H1 (cell line): ENCODE measurements at regions not wholly inside any gene's neighbourhood (a gene's known extent, or its start where the extent isn't known, plus 50 kb on each side); places are given as distances from the start of the nearest gene placed in this dataset.

ENCODE experiments used
- CTCF ChIA-PET: fragments of 300-600 bp; sonication (Branson Sonifier 250); formaldehyde crosslinking; loops from one replicate; lab custom pipeline; 2021; ENCODE audit not compliant: partially characterized antibody; lab: Charles Lee
- POLR2A ChIA-PET: fragments of 300-600 bp; sonication (Branson Sonifier 250); formaldehyde crosslinking; loops from one replicate; lab custom pipeline; 2021; ENCODE audit warnings: inconsistent platforms; ENCODE audit not compliant: partially characterized antibody; lab: Charles Lee
- DNase-seq, 2 experiments: peaks; one replicate each; pipeline versions ENCODE4 v3.0.0 to v3.0.0-alpha.2; 2010 to 2022; ENCODE audit warnings: low spot score in 2 of 2, low read depth in 1 of 2, mixed read lengths in 1 of 2
- FAIRE-seq: peaks from 2 replicates; lab custom pipeline; 2011; peaks lifted over from hg19 to GRCh38; lab: Jason Lieb, UNC
- H2AFZ ChIP-seq: 2 replicates; pipeline ENCODE4 v1.8.1; 2012; ENCODE audit warnings: low read length, inconsistent platforms
- H2AK5ac ChIP-seq: 2 replicates; pipeline ENCODE4 v1.6.1; 2013; ENCODE audit warnings: low read depth, low read length
- H2BK120ac ChIP-seq: replicated peaks from 2 replicates; pipeline ENCODE3; 2013; ENCODE audit warnings: low read depth, low read length, inconsistent platforms
- H2BK12ac ChIP-seq: 2 replicates; pipeline ENCODE4 v1.6.1; 2013; ENCODE audit warnings: low read depth, low read length
- H2BK15ac ChIP-seq: 2 replicates; pipeline ENCODE4 v1.6.1; 2013; ENCODE audit warnings: low read length
- H2BK20ac ChIP-seq: 2 replicates; pipeline ENCODE4 v1.6.1; 2013; ENCODE audit warnings: low read length
- H2BK5ac ChIP-seq: 2 replicates; pipeline ENCODE4 v1.6.1; 2013; ENCODE audit warnings: low read depth, low read length
- H3K14ac ChIP-seq: 2 replicates; pipeline ENCODE4 v1.6.1; 2013; ENCODE audit warnings: inconsistent platforms; ENCODE audit not compliant: insufficient read length
- H3K18ac ChIP-seq: 2 replicates; pipeline ENCODE4 v1.6.1; 2013; ENCODE audit warnings: low read length; ENCODE audit errors: extremely low read depth
- H3K23ac ChIP-seq: 2 replicates; pipeline ENCODE4 v1.6.1; 2013; ENCODE audit warnings: inconsistent platforms; ENCODE audit not compliant: insufficient read length
- H3K23me2 ChIP-seq: 2 replicates; pipeline ENCODE4 v1.6.1; 2013; ENCODE audit warnings: low read depth, low read length
- H3K27ac ChIP-seq: 2 replicates; pipeline ENCODE4 v1.6.1; 2011; ENCODE audit warnings: low read depth, low read length, inconsistent platforms
- H3K27me3 ChIP-seq, 4 experiments: replicated peaks in 1 of 4; 1 replicate in 1 of 4; 2 replicates in 3 of 4; pipeline versions ENCODE4 v1.6.1 to v1.8.1; 2011 to 2013; ENCODE audit warnings: low read length in 3 of 4, mild to moderate bottlenecking in 3 of 4, inconsistent platforms in 2 of 4, mixed read lengths in 2 of 4, moderate library complexity in 1 of 4; ENCODE audit not compliant: control insufficient read depth in 3 of 4, insufficient read depth in 3 of 4; ENCODE audit errors: extremely low read depth in 1 of 4
- H3K36me3 ChIP-seq, 4 experiments: 2 replicates each; pipeline versions ENCODE4 v1.6.1 to v1.8.1; 2011 to 2013; ENCODE audit warnings: mild to moderate bottlenecking in 4 of 4, low read length in 3 of 4, moderate library complexity in 2 of 4, control low read depth in 1 of 4, inconsistent platforms in 1 of 4; ENCODE audit not compliant: insufficient read depth in 4 of 4, control insufficient read depth in 2 of 4
- H3K4ac ChIP-seq: replicated peaks from 2 replicates; pipeline ENCODE3; 2013; ENCODE audit warnings: low read length, low read depth, mixed read lengths, inconsistent platforms; ENCODE audit not compliant: insufficient read length
- H3K4me1 ChIP-seq, 4 experiments: replicated peaks in 1 of 4; 1 replicate in 1 of 4; 2 replicates in 3 of 4; pipeline versions ENCODE4 v1.6.1 to v1.8.1; 2011 to 2013; ENCODE audit warnings: low read length in 3 of 4, inconsistent platforms in 2 of 4, mixed read lengths in 1 of 4; ENCODE audit not compliant: insufficient read depth in 4 of 4, control insufficient read depth in 3 of 4
- H3K4me2 ChIP-seq, 2 experiments: 2 replicates each; pipeline versions ENCODE4 v1.6.1 to v1.8.1; 2011 to 2013; ENCODE audit warnings: low read depth in 2 of 2, low read length in 2 of 2, control low read depth in 1 of 2, inconsistent platforms in 1 of 2, mild to moderate bottlenecking in 1 of 2; ENCODE audit not compliant: insufficient read depth in 1 of 2
- H3K4me3 ChIP-seq, 4 experiments: fragments of 200-600, 300-600 bp in 1 of 4; sonication (generic), shearing (Covaris generic), sonication (Bioruptor Twin) in 1 of 4; 2 replicates each; pipeline versions ENCODE4 v1.5.1 to v1.8.1; 2011 to 2016; ENCODE audit warnings: low read length in 4 of 4, low read depth in 3 of 4, control low read depth in 2 of 4, inconsistent platforms in 2 of 4, mild to moderate bottlenecking in 2 of 4, mixed read lengths in 1 of 4, moderate library complexity in 1 of 4; ENCODE audit not compliant: insufficient read depth in 2 of 4; ENCODE audit errors: extremely low read depth in 1 of 4
- H3K56ac ChIP-seq: replicated peaks from 2 replicates; pipeline ENCODE3; 2013; ENCODE audit warnings: low read depth, mild to moderate bottlenecking, mixed read lengths, low read length, inconsistent platforms; ENCODE audit not compliant: insufficient read length
- H3K79me1 ChIP-seq: 2 replicates; pipeline ENCODE4 v1.6.1; 2013; ENCODE audit warnings: low read depth, low read length, control low read depth
- H3K79me2 ChIP-seq, 2 experiments: 2 replicates each; pipeline versions ENCODE4 v1.6.1 to v1.8.1; 2012 to 2013; ENCODE audit warnings: low read length in 2 of 2, mild to moderate bottlenecking in 2 of 2, inconsistent platforms in 1 of 2; ENCODE audit not compliant: insufficient read depth in 2 of 2, control insufficient read depth in 1 of 2
- H3K9ac ChIP-seq, 4 experiments: replicated peaks in 1 of 4; 1 replicate in 1 of 4; 2 replicates in 3 of 4; pipeline versions ENCODE4 v1.6.1 to v1.8.1; 2011 to 2013; ENCODE audit warnings: low read depth in 3 of 4, low read length in 3 of 4, control low read depth in 2 of 4, mild to moderate bottlenecking in 2 of 4, moderate library complexity in 2 of 4, inconsistent platforms in 1 of 4; ENCODE audit errors: extremely low read depth in 1 of 4
- H3K9me3 ChIP-seq, 2 experiments: 2 replicates each; pipeline versions ENCODE4 v1.6.1 to v1.8.1; 2012 to 2013; ENCODE audit warnings: mild to moderate bottlenecking in 2 of 2, moderate library complexity in 2 of 2, control low read depth in 1 of 2, inconsistent platforms in 1 of 2, low read depth in 1 of 2, low read length in 1 of 2, mixed read lengths in 1 of 2; ENCODE audit not compliant: insufficient read depth in 2 of 2
- H4K20me1 ChIP-seq, 2 experiments: replicated peaks in 1 of 2; 2 replicates each; pipeline versions ENCODE3 to v1.8.1; 2011 to 2013; ENCODE audit warnings: inconsistent platforms in 2 of 2, low read length in 2 of 2, mild to moderate bottlenecking in 1 of 2; ENCODE audit not compliant: insufficient read depth in 2 of 2, control insufficient read depth in 1 of 2
- H4K5ac ChIP-seq: 2 replicates; pipeline ENCODE4 v1.6.1; 2013; ENCODE audit warnings: low read length, low read depth, mixed read lengths, inconsistent platforms; ENCODE audit not compliant: insufficient read length
- H4K8ac ChIP-seq: 2 replicates; pipeline ENCODE4 v1.8.0; 2013; ENCODE audit warnings: mild to moderate bottlenecking, moderate library complexity, low read length, inconsistent platforms; ENCODE audit not compliant: insufficient read depth; ENCODE audit errors: extremely low read depth
- H4K91ac ChIP-seq: replicated peaks from 2 replicates; pipeline ENCODE3; 2013; ENCODE audit warnings: low read length, mixed read lengths, inconsistent platforms; ENCODE audit not compliant: insufficient read length
- HDAC6 ChIP-seq: IDR thresholded peaks from one replicate; pipeline ENCODE4 v1.7.1; 2012; ENCODE audit warnings: low read depth, mild to moderate bottlenecking, inconsistent platforms, low read length, moderate library complexity
- RBBP5 ChIP-seq: IDR thresholded peaks from 2 replicates; pipeline ENCODE4 v1.7.1; 2012; ENCODE audit warnings: low read depth, mild to moderate bottlenecking, inconsistent platforms, low read length, moderate library complexity, borderline replicate concordance
- SAP30 ChIP-seq: fragments of 300-600 bp; sonication (generic); IDR thresholded peaks from 2 replicates; pipeline ENCODE4 v1.7.1; 2012; ENCODE audit warnings: low read length, moderate library complexity, mild to moderate bottlenecking, inconsistent platforms; ENCODE audit not compliant: insufficient read depth, insufficient replicate concordance
- WGBS, 2 experiments: shearing (Covaris generic) in 1 of 2; methylation state at CpG; one replicate each; pipeline versions ENCODE4 v1.1.6 to v1.1.7; 2013 to 2015; ENCODE audit warnings: low lambda C conversion rate in 2 of 2, mixed read lengths in 2 of 2, inconsistent platforms in 1 of 2, low coverage in 1 of 2, missing lambda C conversion rate in 1 of 2; ENCODE audit not compliant: insufficient replicate concordance in 2 of 2, insufficient coverage in 1 of 2, insufficient read length in 1 of 2; ENCODE audit errors: extremely low coverage in 1 of 2, missing lambda C conversion rate in 1 of 2; 5-methylcytosine and 5-hydroxymethylcytosine counted together

- Histone ChIP-seq H3K56ac (no peak overlapping the region), H3K36me3 (no peaks in the 10 kb centered on the region), H3K4me2 (no peak overlapping the region), H3K4me3 (no peak overlapping the region), H3K79me1 (no peaks in the 10 kb centered on the region), H3K23ac (no peak overlapping the region), H4K91ac (no peak overlapping the region), H4K5ac (no peak overlapping the region), H3K9ac (no peak overlapping the region), H2BK20ac (0 out of 2 replicates have a peak overlapping the region, but pooled peaks have one; percentile 34), H4K20me1 (no peaks in the 10 kb centered on the region), H2BK120ac (no peak overlapping the region), H2BK5ac (no peak overlapping the region), H2AK5ac (no peak overlapping the region), H2BK15ac (no peak overlapping the region), H4K8ac (no peak overlapping the region), H3K79me2 (no peaks in the 10 kb centered on the region), H3K14ac (no peak overlapping the region), H3K4me1 (peaks cover 4 to 16% (median 7%) of the 10 kb centered on the region in 4 experiments), H2BK12ac (no peak overlapping the region), H2AFZ (no peak overlapping the region), H3K9me3 (no peaks in the 10 kb centered on the region), H3K4ac (no peak overlapping the region), H3K18ac (no peak overlapping the region), H3K23me2 (peaks cover 2% of the 10 kb centered on the region), H3K27me3 (peaks cover 1 to 17% (median 12%) of the 10 kb centered on the region in 4 experiments), H3K27ac (no peak overlapping the region)
- DNase-seq (no peak), FAIRE-seq (no peak)
- 88% methylated on average over 1 of the region's 1 CpG; no CpG with 5 or more reads in 1 of the 2 experiments for WGBS, 2 experiments
- CTCF ChIA-PET: interaction anchor here (0.9 to 19.6 kb wide), 9 partner anchors 14 to 105 kb away, joined by 3 to 239 read pairs (median 3); no protein-coding TSS in a partner anchor
- POLR2A ChIA-PET: interaction anchor here (1.0 to 1.2 kb wide), 2 partner anchors 8 to 9 kb away, joined by 3 to 4 read pairs; no protein-coding TSS in a partner anchor
- TF ChIP-seq HDAC6 (no peak), RBBP5 (no peak), SAP30 (no peak)
- TF ChIP-seq, all 59 proteins: peak for 0
These were observed 97.9 kb upstream of the FOXP4 start for GRCh38 chr6:41448256-41448655.
